Panc1 (cell line): ENCODE measurements at regions not wholly inside any gene's neighbourhood (a gene's known extent, or its start where the extent isn't known, plus 50 kb on each side); places are given as distances from the start of the nearest gene placed in this dataset.

Source experiments
- POLR2AphosphoS5 ChIP-seq: IDR thresholded peaks from 2 replicates; pipeline ENCODE4 v1.6.1; 2012; ENCODE audit warnings: mild to moderate bottlenecking, low read depth, low read length, moderate library complexity
- TF ChIP-seq, protein P1 (sequence below): fragments of 450-650 bp; IDR thresholded peaks from 2 replicates; pipeline ENCODE4 v1.5.1; 2017; ENCODE audit warnings: mild to moderate bottlenecking
- TF ChIP-seq, protein P2 (sequence below), 2 experiments: IDR thresholded peaks; 2 replicates each; pipeline ENCODE4 v1.6.1; 2011 to 2012; ENCODE audit warnings: low read depth in 2 of 2, control low read depth in 1 of 2, low read length in 1 of 2, mild to moderate bottlenecking in 1 of 2, moderate library complexity in 1 of 2; ENCODE audit not compliant: insufficient read depth in 1 of 2

DNA sequence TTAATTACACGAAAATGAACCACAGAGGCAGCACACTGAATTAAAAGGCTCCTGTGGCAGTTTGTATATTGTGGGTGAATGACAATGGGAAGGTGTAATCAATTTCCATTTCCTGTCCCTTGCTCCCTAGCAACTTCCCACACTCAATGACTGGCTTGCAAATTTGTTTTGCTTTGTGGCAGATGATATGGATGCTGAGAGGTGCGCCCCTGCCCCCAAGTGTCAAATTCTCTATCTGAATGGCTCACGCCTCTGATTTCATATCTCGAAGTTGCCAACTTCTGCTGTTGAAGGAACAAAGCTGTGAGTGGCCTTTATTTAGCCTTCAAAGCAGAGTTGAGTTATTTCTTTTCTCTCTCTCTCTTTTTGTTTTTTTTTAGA, 86.0 kb downstream of the FOXD2 start:
- TF ChIP-seq, protein P1, sequence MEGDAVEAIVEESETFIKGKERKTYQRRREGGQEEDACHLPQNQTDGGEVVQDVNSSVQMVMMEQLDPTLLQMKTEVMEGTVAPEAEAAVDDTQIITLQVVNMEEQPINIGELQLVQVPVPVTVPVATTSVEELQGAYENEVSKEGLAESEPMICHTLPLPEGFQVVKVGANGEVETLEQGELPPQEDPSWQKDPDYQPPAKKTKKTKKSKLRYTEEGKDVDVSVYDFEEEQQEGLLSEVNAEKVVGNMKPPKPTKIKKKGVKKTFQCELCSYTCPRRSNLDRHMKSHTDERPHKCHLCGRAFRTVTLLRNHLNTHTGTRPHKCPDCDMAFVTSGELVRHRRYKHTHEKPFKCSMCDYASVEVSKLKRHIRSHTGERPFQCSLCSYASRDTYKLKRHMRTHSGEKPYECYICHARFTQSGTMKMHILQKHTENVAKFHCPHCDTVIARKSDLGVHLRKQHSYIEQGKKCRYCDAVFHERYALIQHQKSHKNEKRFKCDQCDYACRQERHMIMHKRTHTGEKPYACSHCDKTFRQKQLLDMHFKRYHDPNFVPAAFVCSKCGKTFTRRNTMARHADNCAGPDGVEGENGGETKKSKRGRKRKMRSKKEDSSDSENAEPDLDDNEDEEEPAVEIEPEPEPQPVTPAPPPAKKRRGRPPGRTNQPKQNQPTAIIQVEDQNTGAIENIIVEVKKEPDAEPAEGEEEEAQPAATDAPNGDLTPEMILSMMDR = no peak
- TF ChIP-seq POLR2AphosphoS5 = no peak
- TF ChIP-seq, protein P2, sequence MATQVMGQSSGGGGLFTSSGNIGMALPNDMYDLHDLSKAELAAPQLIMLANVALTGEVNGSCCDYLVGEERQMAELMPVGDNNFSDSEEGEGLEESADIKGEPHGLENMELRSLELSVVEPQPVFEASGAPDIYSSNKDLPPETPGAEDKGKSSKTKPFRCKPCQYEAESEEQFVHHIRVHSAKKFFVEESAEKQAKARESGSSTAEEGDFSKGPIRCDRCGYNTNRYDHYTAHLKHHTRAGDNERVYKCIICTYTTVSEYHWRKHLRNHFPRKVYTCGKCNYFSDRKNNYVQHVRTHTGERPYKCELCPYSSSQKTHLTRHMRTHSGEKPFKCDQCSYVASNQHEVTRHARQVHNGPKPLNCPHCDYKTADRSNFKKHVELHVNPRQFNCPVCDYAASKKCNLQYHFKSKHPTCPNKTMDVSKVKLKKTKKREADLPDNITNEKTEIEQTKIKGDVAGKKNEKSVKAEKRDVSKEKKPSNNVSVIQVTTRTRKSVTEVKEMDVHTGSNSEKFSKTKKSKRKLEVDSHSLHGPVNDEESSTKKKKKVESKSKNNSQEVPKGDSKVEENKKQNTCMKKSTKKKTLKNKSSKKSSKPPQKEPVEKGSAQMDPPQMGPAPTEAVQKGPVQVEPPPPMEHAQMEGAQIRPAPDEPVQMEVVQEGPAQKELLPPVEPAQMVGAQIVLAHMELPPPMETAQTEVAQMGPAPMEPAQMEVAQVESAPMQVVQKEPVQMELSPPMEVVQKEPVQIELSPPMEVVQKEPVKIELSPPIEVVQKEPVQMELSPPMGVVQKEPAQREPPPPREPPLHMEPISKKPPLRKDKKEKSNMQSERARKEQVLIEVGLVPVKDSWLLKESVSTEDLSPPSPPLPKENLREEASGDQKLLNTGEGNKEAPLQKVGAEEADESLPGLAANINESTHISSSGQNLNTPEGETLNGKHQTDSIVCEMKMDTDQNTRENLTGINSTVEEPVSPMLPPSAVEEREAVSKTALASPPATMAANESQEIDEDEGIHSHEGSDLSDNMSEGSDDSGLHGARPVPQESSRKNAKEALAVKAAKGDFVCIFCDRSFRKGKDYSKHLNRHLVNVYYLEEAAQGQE (IDR thresholded peaks at IDR 0.05; ENCODE audit: insufficient read depth in 1 of 2, low read depth in 2 of 2, low read length in 1 of 2) = no peak
